ENCODE measurements at regions not wholly inside any gene's neighbourhood (a gene's known extent, or its start where the extent isn't known, plus 50 kb on each side); places are given as distances from the start of the nearest gene placed in this dataset.

DNA sequence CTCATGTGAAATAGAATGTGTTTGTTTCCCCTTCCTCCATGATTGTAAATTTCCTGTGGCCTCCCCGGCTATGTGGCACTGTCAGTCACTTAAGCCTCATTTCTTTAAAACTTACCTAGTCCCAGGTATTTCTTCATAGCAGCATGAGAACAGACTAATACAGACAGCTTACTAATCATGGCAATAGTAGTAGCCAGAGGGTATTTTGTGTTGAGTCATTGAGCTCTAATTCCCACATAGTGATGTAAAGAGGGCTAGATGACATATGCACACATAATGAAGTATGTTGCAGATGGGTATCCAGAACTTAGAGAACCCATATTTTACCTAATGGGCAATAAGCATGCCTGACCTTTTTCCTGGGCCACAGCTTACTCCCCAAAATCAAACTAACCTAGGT is 1197.2 kb downstream of the PCDH7 start:
- TF ChIP-seq CTCF (IDR thresholded peaks at IDR 0.05; ENCODE audit: control insufficient read depth, extremely low read depth, insufficient read depth) = no peak
- H3K4me3 ChIP-seq (ENCODE audit: low read depth, low read length) = no peak overlapping the region
- no peak for DNase-seq (ENCODE audit: low read depth)

DNA sequence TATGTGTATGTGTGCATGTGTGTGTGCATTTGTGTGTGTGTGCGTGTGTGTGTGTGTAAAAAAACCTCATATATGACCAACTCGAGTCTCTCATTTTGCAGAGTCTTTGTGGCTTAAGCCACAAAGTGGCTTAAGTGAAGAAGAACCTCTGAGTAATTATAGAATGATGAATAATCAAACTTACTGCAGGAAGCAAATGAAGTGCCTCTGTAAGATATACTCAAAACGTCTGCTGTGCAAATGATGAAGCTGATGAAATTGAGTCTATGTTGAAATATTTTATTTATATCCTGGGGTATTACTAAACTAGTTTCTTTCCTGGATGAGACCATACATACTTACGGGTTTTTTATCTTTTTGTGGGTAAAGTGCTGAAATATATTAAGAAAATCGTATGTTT is 1198.7 kb downstream of the PCDH7 start:
- DNase-seq (ENCODE audit: low read depth) = no peak
- H3K4me3 ChIP-seq (ENCODE audit: low read depth, low read length) = no peak overlapping the region
- no peak for TF ChIP-seq CTCF (IDR thresholded peaks at IDR 0.05; ENCODE audit: control insufficient read depth, extremely low read depth, insufficient read depth)

DNA sequence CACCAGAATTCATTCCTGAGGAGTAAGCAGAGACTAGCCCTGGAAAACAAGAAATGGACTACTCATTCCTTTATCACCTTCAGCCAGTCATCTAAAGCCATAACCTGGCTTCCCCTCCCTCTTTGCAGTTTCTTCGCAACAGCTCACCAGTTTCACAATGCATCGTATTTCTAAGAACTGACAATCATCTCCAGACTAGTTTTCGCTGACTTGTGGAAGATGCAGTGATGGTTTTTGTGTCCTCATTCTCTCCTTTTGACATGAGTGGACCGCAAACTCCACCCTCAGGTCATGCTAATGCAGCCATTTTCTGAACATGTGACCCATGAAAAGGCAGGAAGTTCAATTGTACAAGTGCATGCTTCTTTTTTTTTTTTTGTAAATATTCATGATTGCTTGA is 1203.5 kb downstream of the PCDH7 start:
- no peak overlapping the region for H3K4me3 ChIP-seq (ENCODE audit: low read depth, low read length)
- DNase-seq (ENCODE audit: low read depth) = no peak
- TF ChIP-seq CTCF (IDR thresholded peaks at IDR 0.05; ENCODE audit: control insufficient read depth, extremely low read depth, insufficient read depth) = no peak

DNA sequence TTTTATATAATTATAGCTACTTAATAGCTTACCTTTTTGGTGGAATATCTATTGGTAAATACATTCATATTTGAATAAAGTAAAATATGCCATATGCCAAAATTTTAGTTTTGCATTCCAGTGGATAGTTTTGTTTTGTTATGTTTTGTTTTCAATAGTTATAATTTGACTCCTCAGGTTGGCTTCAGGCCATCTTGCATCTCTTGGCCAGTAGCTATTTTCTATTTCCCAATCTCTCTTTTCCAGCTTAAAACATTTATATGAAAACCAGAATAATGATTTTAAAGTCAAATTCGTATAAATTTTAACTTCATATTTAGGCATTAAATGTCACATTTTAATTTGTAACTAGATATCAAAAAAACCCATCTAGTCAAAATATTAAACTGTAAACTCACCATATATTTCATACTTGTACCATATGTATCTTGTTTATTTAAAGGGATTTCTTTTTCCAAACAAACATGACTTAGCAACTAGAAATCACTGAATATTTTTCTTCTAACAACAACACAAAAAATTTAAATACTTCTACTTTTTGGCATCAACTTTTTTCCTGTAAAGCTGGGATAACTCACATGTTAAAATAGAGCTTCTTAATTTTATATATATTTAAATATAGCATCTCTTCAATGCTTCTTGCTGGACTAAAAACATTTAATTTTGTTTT is 1209.6 kb downstream of the PCDH7 start:
- DNase-seq (ENCODE audit: low read depth) = no peak
- no peak for TF ChIP-seq CTCF (IDR thresholded peaks at IDR 0.05; ENCODE audit: control insufficient read depth, extremely low read depth, insufficient read depth)
- H3K4me3 ChIP-seq (ENCODE audit: low read depth, low read length) = no peak overlapping the region

DNA sequence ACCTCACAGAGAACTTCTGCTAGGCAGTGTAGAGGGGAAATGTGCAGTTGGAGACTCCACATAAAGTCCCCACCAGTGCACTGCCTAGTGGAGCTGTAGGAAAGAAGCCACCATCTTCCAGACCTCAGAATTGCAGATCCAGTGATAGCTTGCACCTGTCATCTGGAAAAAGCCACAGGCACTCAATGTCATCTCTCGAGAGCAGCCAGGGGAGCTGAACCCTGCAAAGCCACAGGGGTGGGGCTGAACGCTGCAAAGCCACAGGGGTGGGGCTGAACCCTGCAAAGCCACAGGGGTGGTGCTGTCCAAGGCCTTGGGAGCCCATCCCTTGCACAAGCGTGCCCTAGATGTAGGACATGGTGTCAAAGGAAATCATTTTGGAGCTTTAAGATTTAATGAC is 1226.3 kb downstream of the PCDH7 start:
- TF ChIP-seq CTCF (IDR thresholded peaks at IDR 0.05; ENCODE audit: control insufficient read depth, extremely low read depth, insufficient read depth) = no peak
- DNase-seq (ENCODE audit: low read depth) = no peak
- no peak overlapping the region for H3K4me3 ChIP-seq (ENCODE audit: low read depth, low read length)

DNA sequence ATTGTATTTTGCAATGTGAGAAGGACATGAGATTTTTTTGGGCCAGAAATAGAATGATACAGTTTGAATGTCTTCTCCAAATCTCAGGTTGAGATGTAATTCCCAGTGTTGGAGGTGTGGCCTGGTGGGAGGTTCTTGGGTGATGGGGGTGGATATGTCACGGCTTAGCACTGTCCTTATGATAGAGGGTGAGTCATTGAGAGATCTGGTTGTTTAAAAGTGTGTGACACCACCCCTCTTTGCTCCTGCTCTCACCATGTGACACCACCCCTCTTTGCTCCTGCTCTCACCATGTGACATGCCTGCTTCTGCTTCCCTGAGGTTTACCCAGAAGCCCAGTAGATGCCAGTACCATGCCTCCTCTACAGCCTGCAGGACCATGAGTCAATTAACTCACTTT is 1226.9 kb downstream of the PCDH7 start:
- no peak for TF ChIP-seq CTCF (IDR thresholded peaks at IDR 0.05; ENCODE audit: control insufficient read depth, extremely low read depth, insufficient read depth)
- no peak for DNase-seq (ENCODE audit: low read depth)
- H3K4me3 ChIP-seq (ENCODE audit: low read depth, low read length) = no peak overlapping the region

GRCh38 chr4:31949045-31949444 is 1228.9 kb downstream of the PCDH7 start:
- DNase-seq (ENCODE audit: low read depth) = no peak
- no peak for TF ChIP-seq CTCF (IDR thresholded peaks at IDR 0.05; ENCODE audit: control insufficient read depth, extremely low read depth, insufficient read depth)

More at GRCh38 chr4:31949045-31949444, 1228.9 kb downstream of the PCDH7 start:
- H3K4me3 ChIP-seq (ENCODE audit: low read depth, low read length) = no peak overlapping the region

Data from LNCaP clone FGC (cell line).